HG02973 (cell line): ENCODE measurements at regions not wholly inside any gene's neighbourhood (a gene's known extent, or its start where the extent isn't known, plus 50 kb on each side); places are given as distances from the start of the nearest gene placed in this dataset.

ENCODE experiments used
- ATAC-seq: cut with Tn5 transposase; IDR thresholded peaks from one replicate; pipeline ENCODE4 v1.9.1; 2021; ENCODE audit warnings: moderate library complexity; ENCODE audit not compliant: unreplicated experiment

DNA sequence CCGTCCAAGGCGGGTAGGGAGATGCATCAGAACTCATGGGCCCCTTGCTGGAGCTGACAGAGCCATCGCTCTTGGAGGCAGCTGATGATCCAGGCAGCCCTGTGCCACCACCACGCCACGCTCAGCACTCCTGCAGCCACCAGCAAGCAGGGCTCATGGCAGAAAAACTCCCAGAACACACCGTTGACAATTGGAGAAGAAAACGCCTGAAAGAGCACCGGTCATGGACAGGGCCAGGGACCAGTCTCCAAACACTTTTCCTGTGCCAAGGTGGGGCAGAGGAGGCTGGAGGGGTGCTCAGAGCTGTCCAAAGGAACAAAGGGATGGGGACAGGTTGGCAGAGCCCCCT is 132.2 kb downstream of the FOXL1 start:
- ATAC-seq: no peak

DNA sequence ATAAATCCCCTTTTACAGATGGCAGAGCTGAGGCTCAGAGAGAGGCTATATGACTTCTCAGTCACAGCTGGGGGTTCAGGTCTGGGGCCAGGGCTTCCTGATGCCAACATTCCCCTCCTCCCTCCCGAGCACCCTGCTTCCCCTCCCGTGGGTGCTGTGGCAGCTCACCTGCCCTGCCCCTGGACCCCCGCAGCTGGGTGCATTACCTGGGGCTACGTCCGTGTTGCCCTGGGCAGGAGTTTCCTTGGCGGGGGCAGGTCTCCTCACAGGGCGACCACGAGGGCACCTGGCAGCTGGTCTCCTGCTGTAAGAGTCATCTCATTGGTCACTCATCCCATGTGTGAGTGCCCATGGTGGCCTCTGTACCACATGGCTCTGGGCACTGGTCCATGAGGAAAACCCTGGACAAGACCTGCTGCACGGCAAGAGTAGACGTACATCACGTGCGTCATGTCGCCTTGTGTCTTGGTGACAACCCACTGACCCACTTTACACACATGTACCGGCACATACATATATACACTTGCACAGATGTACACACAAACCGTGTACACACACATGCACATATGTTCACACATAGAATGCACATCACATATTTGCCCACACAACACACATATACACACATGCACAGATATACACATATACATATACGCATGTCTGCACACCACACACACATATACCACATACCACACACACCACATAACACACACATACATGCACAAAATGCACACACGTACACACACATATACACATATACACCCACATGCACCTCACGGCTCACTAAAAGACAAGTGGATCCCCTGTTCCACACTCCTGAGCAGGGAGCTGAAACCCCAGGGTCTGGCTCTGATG is 134.0 kb downstream of the FOXL1 start:
- no peak for ATAC-seq

DNA sequence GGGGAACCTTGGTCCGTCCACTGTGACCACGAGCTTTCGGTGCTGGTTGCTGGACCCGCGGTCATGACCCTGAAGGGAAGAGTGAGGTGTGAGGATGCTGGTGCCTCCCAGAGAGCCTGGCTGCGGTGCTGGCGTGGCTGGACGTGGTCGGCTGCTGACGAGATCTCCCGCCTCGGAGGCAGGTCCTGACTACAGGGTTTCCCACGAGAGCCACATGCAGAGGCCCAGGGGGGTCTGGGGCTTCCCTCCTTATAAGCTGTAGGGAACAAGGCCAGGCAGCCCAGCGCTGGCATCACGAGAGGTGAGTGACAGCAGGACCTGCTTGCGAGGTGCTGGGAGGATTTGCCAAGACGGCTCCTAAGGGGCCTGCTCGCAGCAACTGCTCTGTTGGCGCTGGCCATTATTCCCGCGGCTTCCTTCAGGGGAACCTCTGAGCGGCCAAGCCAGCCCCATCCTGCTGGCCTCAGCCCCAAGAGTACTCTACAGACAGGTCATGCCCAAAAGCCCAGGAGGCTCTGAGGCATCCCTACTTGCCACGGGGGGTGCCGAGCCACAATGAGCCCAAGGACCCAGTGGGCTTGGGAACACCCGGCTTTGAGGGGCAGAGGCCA is 134.8 kb downstream of the FOXL1 start:
- no peak for ATAC-seq

DNA sequence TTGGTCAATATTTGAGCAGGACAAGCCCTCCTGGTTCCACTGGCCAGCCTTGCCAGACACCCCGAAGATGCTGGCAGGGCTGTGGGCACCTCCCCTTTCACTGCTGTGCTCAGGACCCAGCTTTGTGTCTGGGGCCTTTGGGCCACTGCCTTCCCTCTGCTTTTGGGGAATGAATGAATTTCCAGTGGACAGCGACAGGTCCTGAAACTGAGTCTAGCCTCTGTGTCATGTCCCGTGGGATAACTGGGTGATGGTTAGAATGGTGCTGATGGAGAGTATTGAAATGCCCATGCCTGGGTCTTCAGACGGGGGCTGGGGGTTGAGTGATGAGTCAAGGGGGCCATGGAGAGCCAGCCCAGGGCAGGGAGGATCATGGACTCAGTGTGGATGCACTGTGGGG is 135.8 kb downstream of the FOXL1 start:
- no peak for ATAC-seq

DNA sequence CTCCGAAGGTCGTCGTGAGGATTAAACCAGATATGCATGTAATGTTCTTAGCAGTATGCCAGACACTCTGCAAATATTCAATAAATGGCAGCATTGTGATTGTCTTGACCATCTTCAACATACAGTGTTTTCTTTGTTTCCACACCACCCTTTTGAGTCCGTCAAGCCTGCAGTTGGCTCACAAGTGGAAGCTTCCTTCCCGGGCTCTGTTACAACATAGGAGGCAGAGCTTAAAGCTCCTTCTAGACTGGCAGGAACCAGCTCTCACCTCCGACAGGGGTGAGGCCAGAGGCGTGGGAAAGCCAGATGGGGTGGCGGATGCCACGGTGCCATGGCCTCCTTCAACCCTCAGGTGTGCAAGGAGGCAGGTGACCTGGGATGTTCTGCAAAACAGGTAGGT is 138.3 kb downstream of the FOXL1 start:
- no peak for ATAC-seq

DNA sequence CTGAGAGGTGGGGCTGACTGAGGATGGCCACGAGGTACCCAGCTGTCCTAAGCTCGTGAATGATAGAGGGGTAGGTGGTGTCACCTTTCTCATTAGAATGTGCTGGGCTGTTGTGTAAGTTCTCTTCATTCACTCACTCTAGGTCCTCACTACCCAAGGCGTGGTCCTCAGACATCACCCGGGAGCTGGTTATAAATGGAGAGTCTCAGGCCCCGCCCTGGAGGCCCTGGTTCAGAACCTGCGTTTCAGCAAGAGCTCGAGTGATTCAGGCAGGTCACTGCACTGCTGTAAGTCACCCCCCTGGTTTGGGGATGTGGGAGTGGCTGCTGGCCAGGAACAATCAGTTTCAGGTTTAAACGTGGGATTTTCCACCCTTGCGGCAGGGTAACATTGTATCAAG is 139.8 kb downstream of the FOXL1 start:
- ATAC-seq: no peak

DNA sequence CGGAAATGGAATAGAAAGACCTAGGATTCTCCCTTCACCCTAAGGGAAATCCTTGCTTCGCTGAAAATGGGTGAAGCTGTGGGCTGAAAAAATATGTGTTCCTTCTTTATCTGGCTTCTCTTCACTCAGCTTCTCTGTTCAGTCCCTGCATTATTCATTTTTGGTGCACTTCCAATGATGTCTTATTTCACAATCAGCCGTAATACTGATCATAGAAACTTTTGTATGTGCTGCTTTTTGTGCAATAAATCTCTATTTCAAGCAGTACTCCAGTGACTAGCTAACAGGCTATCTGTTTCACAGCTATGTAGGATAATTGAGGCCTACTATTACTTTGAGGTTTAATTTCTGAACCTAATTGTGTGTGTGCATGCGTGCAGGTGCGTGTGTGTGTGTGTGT is 144.6 kb downstream of the FOXL1 start:
- ATAC-seq: no peak

DNA sequence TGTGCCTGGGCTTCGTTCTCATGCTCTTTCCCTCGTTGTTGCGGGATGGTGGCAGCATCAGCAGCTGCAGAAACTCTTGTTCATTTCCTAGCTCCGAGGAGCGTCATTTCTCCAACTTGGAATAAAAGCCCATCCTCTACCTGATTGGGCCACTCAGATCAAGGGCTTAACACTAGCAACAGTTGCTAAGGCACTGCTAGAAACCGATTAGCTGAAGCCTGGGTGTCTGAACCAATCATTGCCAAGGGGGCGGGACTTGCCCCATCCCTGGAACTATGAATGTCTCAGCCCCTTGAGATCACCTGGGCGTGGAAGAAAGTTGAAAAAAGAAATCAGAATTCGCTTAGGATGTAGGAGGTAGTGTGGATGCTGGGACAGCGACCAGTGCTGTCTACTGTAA is 145.3 kb downstream of the FOXL1 start:
- ATAC-seq: no peak

DNA sequence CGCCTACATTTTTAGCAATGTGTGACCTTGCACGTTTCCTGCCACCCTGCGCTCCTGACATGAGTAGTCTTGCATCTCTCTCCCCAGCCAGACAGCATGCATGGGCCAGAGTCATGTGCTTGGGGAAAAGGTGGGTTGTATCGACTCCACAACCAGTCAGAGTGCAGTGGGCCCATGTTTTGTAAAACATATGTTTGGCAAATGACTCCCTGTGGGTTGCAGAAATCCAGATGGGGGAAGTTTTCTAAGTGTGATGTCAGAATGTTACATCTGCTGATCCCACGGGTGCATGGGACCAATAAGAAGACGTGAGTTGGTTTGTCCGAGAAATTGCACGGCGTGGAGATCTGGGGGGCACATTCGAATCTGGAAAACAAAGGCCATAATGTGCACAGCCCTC is 147.1 kb downstream of the FOXL1 start:
- ATAC-seq: no peak

DNA sequence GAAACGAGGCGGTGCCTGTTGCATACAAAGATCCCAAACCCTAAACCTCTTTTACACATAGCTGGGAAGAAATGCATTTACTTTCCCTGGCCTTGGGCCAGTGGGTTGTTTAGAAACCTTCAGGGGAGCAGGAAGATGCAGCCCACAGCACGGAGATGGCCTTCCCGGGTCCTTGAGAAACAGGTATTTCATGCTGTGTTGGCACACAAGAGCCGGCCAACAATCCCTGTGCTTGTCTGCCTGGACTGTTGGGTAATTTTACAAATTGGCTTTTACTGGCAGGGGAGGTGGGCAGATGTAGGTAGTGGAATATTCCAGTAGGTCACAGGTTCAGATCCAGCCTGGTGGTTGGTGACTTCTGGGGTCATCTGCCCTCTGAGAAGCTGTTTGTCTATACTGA is 148.0 kb downstream of the FOXL1 start:
- no peak for ATAC-seq

DNA sequence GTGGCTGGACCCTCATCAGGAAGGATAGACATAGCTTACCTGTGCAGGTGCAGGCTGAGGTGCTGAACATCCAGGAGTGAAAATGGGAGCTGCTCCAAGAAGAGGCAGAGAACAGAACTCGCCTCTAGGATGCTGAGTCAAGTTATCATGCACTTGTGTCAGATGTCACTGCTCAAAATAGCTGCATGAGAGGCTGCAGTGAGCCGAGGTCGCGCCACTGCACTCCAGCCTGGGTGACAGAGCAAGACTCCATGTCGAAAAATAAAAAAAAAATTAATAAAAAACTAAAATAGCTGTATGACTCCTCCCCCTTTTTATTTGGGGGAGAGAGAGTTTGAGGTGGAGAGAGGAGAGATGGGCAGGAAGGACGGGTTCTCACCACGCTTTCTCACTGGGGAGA is 148.8 kb downstream of the FOXL1 start:
- no peak for ATAC-seq

DNA sequence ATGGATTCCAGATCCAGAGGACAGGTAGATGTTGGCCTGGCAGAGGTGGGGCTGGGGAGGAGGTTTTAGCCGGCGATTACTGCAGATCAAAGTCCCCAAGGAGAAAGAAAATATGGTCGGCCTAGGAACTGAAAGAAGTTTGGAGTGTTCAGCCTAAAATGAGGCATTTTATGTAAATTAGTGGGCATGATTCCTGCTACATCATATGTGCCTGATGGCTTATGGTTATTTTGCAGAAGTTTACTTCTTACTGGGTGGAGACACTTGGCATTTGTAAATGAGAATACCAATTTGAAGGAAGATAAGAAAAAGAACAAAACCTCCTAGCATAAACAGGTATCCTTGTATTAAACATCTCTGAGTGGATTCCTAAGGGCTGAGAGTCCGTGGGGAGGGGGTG is 149.3 kb downstream of the FOXL1 start:
- ATAC-seq: no peak

DNA sequence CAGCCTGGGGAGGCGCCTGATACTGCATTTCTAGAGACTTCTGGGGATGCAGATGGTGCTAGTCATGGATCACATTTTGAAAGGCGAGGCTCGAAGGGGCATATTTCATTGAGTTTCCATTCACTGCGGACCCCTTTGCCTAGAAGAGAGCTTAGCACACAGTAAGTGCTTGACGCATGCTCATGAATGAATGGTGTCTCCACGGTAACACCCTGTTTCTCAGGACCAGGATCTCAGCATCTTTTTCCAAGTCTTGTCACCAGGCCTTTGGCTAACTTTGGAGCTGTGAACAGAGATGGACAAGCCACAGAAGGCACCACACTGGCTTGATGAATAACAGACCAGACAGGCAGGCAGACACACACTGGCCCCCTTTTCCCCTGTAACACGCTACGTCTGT is 151.3 kb downstream of the FOXL1 start:
- no peak for ATAC-seq

DNA sequence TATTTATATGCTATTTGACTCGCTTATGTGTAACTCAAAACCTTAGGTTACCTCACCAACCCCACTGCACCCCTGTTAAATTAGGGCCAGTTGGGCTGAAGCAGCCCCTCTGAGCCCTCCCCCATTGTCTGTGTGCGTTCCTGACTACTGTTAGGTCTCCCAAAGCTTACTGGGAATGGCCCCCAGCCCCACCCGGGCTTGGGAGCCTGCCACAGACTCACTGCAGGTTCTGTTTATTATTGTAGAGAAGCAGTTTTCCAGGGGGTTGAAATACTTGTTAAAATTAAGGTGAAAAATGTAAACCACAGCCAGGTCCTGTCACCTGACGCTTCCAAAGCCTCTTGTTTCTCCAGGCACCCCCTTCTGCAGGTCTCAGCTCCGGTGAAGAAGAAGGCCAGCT is 151.7 kb downstream of the FOXL1 start:
- ATAC-seq: no peak

DNA sequence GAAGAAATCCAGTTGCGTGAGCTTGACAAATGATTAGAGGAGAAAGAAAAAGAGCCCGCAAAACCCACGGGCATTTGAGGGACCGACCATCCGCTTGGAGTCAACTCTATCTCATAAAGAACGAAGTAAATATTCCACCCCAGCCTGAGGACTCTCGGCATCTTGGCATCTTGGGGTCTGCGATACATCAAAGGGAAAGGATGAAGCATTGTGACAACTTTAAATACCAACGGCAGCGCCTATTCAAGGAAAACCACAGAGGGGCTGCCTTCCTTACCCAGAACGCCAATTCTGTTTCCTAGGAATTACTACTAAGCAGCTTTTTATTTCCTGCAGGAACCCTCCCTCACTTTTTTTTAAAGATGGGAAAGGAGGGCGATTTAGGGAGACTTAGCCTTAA is 152.2 kb downstream of the FOXL1 start:
- ATAC-seq: no peak

DNA sequence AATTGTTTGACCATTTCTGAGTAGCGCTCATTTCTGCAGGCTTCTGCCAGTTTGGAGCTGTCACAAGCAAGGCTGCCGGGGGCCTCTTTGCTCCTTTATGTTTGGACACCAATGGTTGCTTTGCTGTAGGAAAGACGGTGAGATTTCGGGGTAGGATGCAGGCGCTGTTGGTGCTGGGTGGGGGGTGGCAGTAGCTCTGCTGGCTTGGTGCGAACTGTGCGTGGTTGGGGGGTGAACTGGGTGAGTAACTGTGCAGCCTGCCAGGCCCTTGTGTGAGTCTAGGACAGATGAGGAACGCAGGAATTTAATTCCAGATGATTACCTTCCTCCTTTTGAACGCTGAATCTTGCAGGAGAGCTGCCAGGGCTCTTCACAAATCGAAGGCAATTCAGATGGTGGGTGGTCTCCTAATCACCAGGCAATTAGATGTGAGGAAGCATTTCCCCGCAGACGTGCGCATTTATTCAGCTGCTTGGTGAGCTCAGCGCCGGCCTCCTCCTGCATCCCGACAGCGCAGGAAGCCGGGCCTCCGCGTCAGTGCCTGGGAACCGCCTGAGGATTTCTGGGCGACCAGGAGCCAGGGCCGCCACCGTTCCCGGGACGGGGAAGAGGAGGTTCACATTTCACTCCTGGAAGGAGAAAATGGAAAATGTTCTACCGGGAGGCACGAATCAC is 154.4 kb downstream of the FOXL1 start:
- no peak for ATAC-seq

DNA sequence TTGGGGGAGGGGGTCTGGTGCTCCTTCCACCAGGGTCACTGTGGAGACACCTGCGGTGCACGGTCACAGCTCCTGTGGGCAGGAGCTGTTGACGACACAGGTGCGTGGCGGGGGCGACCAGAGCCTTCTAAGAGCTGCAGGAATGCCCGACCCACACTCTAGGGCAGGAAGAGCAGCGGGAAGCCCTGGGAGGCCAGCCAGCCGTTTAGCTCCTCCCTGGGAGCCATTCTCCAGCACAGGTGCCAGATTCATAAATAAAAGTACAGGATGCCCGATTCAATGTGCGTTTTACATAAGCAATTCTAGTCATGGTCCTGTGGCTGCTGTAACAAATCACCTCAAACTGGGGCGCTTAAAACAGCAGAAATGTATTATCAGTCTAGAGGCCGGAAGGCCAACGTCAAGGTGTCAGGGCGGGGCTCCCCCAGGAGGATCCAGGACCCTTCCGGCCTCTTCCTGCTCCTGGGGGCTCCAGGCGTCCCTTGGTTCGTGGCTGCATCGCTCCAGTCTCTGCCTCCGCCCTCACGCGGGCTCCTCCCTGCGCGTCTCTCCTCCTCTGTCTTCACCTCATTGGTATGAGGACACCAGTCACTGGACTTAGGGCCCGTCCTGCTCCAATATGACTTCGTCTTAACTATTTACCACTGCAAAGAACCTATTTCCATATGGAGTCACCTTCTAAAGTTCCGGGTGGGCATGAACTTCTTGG is 155.4 kb downstream of the FOXL1 start:
- no peak for ATAC-seq

DNA sequence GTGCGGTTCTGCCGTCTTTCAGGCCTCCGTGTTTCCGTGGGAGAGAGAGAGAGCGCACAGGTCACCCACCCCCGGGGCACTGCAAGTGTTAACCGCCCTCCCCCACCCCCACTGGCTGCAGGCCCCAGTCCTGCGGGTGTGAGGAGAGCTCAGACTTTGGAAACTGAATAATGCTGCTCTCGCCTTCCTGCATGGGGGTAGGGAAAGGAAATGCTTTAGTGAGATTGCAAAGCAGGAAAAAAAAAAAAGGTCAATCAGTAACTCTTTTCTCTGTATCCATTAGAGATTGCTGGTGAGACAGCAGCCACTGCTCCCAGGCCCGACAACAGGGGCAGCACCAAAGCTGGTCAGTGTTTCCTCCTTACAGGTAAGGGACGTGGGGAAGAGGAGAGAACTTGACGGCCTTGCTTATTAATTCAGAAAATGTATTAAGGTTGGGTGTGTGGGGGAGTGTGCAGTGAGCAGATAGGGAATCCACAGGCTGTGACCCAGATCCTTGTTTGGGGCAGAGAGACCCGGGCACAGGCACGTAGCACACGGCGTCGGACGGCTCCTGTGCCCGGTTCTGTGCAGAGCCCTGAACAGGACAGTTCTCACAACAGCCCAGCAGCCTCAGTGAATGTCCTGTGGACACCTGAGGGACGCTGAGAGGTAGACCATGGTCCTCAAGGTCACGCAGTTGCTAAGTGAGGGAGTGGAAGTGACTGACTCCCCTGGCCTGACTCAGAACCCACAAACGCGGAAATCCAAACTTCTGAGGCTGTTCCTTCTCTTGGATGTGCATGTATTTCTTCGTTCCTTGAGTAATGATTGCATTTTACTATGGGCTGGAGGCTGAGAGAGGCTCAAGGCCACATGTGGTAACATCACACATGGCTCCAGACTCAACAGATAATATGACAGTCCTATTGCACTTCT is 156.5 kb downstream of the FOXL1 start:
- ATAC-seq: no peak

DNA sequence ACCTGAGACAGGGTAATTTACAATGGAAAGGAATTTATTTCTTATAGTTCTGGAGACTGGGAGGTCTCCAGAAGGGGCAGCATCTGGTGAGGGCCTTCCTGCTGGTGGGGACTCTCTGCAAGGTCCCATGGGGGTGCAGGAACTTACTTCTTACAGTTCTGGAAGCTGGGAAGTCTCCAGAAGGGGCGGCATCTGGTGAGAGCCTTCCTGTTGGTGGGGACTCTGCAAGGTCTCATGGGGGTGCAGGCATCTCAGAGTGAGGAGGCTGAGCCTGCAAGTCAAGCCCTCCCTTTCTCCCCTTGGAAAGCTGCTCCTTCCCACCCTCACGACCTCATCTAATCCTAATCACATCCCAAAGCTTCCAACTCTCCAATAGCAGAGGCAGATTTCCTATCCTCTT is 157.4 kb downstream of the FOXL1 start:
- no peak for ATAC-seq

DNA sequence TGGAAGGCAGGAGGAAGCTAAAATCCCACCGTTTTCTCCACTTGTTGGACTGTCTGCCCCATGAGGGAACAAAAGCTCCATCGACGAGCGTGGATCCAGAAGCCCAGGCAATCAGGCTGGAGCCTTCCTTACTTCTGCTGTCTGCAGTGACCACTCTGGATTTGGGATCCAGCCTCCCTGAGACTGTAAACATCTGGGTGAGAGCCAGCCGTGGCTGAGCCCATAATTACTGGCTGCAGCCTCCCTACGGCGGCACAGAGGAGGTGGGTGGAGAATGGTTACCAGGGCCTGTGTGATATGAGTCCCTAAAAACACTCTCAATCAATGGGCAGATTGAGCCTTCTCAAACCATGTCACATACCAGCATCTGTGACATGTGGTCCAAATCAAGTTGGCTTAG is 158.2 kb downstream of the FOXL1 start:
- no peak for ATAC-seq

DNA sequence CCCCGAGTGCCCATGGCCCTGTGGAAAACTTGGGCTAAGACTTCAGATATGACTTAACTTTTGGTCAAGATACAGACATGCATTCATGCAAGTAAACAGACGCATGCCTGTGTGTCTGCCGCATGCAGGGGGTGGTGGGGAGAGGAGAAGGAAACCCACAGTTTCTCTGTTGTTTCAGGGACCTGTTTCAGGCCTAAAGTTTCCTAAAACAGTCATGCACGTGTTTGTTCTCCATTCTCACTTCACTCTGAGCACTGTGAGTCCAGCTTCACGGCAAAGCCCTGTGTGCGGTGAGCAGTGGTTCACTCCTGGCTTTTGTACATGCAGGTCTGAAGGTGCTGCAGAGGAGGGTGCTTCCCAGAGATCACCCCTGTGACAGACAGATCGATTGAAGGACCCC is 158.7 kb downstream of the FOXL1 start:
- ATAC-seq: no peak
